Ovary (tissue), 3 donors: ENCODE measurements at regions not wholly inside any gene's neighbourhood (a gene's known extent, or its start where the extent isn't known, plus 50 kb on each side); places are given as distances from the start of the nearest gene placed in this dataset.

ENCODE experiments used
- CTCF ChIP-seq, 3 donors: fragments of 450-650 bp in 2 of 3; fragments of 200-600 bp in 1 of 3; IDR thresholded peaks; one replicate each; pipeline versions ENCODE4 v1.5.1 to v1.8.0; 2016 to 2022; ENCODE audit warnings: antibody characterized with exemption in 3 of 3, mild to moderate bottlenecking in 1 of 3
- POLR2A ChIP-seq: fragments of 450-650 bp; IDR thresholded peaks from one replicate; pipeline ENCODE4 v1.6.1; 2017; ENCODE audit warnings: antibody characterized with exemption, mild to moderate bottlenecking, moderate library complexity
- donor health status: DM: no; HTN: no; CAD: no.

GRCh38 chr14:106665814-106666213, 1139.4 kb downstream of the TMEM121 start:
- TF ChIP-seq CTCF (IDR thresholded peaks at IDR 0.05) (no peak), POLR2A (no peak)
